GM23248 (cell line): ENCODE measurements at regions not wholly inside any gene's neighbourhood (a gene's known extent, or its start where the extent isn't known, plus 50 kb on each side); places are given as distances from the start of the nearest gene placed in this dataset.

ENCODE experiments used
- EZH2 ChIP-seq: fragments of 200-600 bp; sonication (generic); IDR thresholded peaks from 2 replicates; pipeline ENCODE4 v1.6.1; 2018; ENCODE audit warnings: antibody characterized with exemption, mild to moderate bottlenecking; ENCODE audit not compliant: insufficient read depth, poor library complexity, severe bottlenecking
- EZH2phosphoT487 ChIP-seq: fragments of 200-600 bp; sonication (generic); IDR thresholded peaks from 2 replicates; pipeline ENCODE4 v1.6.1; 2018; ENCODE audit warnings: antibody characterized with exemption, moderate library complexity, mild to moderate bottlenecking, low read depth; ENCODE audit not compliant: insufficient read depth

- TF ChIP-seq EZH2 (no peak), EZH2phosphoT487 (no peak)
These were observed 184.0 kb upstream of the ADCY1 start for GRCh38 chr7:45390180-45390579.
